ENCODE measurements at regions not wholly inside any gene's neighbourhood (a gene's known extent, or its start where the extent isn't known, plus 50 kb on each side); places are given as distances from the start of the nearest gene placed in this dataset.
"Not testable (repeated sequence)": the region's sequence is repeated elsewhere in the genome, so short reads cannot be mapped to it uniquely, and the experiment has no call there.

DNA sequence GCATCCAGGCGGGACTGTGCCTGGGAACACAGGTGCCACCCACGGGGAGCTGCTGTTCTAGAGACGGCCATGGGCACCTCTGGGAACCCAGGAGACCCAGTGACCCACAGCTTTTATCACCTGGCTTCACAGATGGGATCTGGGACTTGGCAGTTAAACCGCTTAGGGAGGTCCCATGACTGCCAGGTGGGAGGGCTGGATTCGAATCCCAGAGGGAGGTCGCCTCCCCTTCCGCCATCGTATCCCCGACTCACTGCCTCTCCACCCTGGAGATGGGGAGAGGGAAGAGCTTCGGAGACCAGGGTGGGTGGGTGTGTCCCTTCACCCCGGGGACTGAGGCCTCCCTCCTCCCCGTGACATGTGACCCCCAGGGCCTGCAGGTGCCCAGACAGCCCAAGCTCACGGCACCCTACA is 169.4 kb downstream of the RTP5 start:
- Histone ChIP-seq H3K36me3 (no peaks in the 10 kb centered on the region), H3K27me3 (no peaks in the 10 kb centered on the region), H3K9me3 (no peaks in the 10 kb centered on the region), H3K4me1 (no peaks in the 10 kb centered on the region), H3K4me3 (ENCODE audit: low read depth, low read length) (no peak overlapping the region)
- TF ChIP-seq, protein P1, sequence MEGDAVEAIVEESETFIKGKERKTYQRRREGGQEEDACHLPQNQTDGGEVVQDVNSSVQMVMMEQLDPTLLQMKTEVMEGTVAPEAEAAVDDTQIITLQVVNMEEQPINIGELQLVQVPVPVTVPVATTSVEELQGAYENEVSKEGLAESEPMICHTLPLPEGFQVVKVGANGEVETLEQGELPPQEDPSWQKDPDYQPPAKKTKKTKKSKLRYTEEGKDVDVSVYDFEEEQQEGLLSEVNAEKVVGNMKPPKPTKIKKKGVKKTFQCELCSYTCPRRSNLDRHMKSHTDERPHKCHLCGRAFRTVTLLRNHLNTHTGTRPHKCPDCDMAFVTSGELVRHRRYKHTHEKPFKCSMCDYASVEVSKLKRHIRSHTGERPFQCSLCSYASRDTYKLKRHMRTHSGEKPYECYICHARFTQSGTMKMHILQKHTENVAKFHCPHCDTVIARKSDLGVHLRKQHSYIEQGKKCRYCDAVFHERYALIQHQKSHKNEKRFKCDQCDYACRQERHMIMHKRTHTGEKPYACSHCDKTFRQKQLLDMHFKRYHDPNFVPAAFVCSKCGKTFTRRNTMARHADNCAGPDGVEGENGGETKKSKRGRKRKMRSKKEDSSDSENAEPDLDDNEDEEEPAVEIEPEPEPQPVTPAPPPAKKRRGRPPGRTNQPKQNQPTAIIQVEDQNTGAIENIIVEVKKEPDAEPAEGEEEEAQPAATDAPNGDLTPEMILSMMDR (IDR thresholded peaks at IDR 0.05; ENCODE audit: low read depth, low read length): no peak
- DNase-seq: no peak

DNA sequence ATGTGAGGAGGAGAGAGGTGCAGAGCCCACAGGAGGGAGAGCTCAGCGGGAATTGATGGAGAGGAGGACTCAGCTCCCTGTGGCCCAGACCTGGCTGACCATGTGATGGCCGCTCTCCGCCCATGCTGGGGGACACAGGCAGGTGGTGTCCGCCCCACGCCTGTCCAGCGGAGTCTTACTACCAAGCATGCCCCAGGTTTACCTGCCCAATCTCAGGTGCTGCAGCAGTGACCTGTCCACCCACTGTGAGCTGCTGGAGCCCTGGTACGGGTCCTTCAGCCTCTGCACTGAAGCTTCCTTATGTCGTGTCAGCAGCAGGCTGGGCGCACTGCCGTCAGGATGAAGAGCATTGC is 170.8 kb downstream of the RTP5 start:
- Histone ChIP-seq H3K9me3 (no peaks in the 10 kb centered on the region), H3K4me1 (no peaks in the 10 kb centered on the region), H3K4me3 (ENCODE audit: low read depth, low read length) (no peak overlapping the region), H3K27me3 (no peaks in the 10 kb centered on the region), H3K36me3 (no peaks in the 10 kb centered on the region)
- no peak for DNase-seq
- TF ChIP-seq, protein P1 (IDR thresholded peaks at IDR 0.05; ENCODE audit: low read depth, low read length): no peak

DNA sequence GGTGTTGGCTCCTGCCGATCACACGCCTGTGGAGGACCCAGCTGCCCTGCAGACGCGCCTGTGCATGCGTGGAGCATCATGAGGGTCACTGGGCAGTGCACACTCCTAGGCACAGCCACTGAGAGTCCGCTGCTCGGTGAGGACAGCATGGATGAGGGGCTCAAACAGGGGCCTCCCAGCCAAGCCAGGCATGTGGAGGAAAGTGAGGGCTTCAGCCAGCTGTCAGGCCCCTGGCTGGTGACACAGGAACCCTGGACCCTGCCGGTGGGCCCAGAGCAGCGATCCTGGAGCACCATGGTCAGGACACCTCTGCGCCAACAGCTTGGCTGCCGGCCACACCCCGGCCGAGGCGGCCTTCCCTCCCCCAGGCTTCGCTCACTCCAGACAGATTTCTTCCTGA is 171.2 kb downstream of the RTP5 start:
- Histone ChIP-seq H3K4me1 (no peaks in the 10 kb centered on the region), H3K9me3 (no peaks in the 10 kb centered on the region), H3K4me3 (ENCODE audit: low read depth, low read length) (no peak overlapping the region), H3K27me3 (no peaks in the 10 kb centered on the region), H3K36me3 (no peaks in the 10 kb centered on the region)
- TF ChIP-seq, protein P1 (IDR thresholded peaks at IDR 0.05; ENCODE audit: low read depth, low read length): no peak
- no peak for DNase-seq

DNA sequence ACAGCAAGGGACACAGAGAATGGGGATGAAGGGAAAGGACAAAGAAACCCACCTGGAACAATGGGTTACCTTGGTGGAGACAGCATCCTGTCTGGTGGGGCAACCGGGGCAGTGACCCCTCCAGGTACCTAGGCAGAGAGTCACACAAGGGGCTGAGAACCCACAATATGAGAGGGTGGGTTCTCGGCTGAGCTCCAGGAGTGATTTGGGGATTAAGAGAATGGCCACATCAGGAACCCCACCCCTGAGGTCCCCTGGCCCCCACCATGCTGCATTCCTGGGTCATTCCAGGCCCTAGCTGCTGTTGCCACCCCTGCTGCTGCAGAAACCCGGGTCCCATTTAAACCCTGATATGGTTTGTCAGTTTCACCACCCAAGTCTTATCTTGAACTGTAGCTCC is 172.3 kb downstream of the RTP5 start:
- TF ChIP-seq, protein P1 (IDR thresholded peaks at IDR 0.05; ENCODE audit: low read depth, low read length): no peak
- DNase-seq: no peak
- Histone ChIP-seq H3K27me3 (no peaks in the 10 kb centered on the region), H3K4me1 (no peaks in the 10 kb centered on the region), H3K36me3 (no peaks in the 10 kb centered on the region), H3K9me3 (no peaks in the 10 kb centered on the region; the same call in 1 of the 2 replicates), H3K4me3 (ENCODE audit: low read depth, low read length) (no peak overlapping the region)

- no peaks in the 10 kb centered on the region for H3K27me3 ChIP-seq
- no peak overlapping the region for H3K4me3 ChIP-seq (ENCODE audit: low read depth, low read length)
- H3K4me1 ChIP-seq: no peaks in the 10 kb centered on the region
- DNase-seq: no peak
- H3K9me3 ChIP-seq: no peaks in the 10 kb centered on the region; the same call in 1 of the 2 replicates
- H3K36me3 ChIP-seq: no peaks in the 10 kb centered on the region
- TF ChIP-seq, protein P1 (IDR thresholded peaks at IDR 0.05; ENCODE audit: low read depth, low read length): no peak
These were observed 174.2 kb downstream of the RTP5 start for GRCh38 chr2:242043538-242044312.

DNA sequence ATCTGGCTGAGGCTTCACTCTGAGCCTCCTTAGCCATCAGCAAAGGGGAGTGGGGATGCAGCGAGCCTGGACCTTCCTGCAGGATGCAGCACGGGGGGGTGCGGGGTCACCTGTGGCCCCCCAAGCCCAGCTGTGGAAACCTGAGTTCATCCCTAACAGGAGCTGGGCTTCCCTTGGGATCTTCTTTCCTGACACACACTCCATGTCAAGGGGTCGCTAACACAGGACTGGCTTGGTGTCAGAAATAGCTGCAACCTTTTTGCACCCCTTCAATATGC is 174.7 kb downstream of the RTP5 start:
- H3K4me1 ChIP-seq: no peaks in the 10 kb centered on the region
- H3K27me3 ChIP-seq: no peaks in the 10 kb centered on the region
- no peaks in the 10 kb centered on the region for H3K36me3 ChIP-seq
- H3K4me3 ChIP-seq (ENCODE audit: low read depth, low read length): no peak overlapping the region
- DNase-seq: no peak
- TF ChIP-seq, protein P1 (IDR thresholded peaks at IDR 0.05; ENCODE audit: low read depth, low read length): no peak
- H3K9me3 ChIP-seq: no peaks in the 10 kb centered on the region; the same call in 1 of the 2 replicates

- not testable (repeated sequence) for H3K36me3 ChIP-seq; H3K4me1 ChIP-seq; H3K9me3 ChIP-seq; DNase-seq; H3K4me3 ChIP-seq (ENCODE audit: low read depth, low read length); H3K27me3 ChIP-seq
These were observed 176.1 kb downstream of the RTP5 start for GRCh38 chr2:242045596-242046144.

Measured in BE2C (cell line).